ENCODE measurements at regions not wholly inside any gene's neighbourhood (a gene's known extent, or its start where the extent isn't known, plus 50 kb on each side); places are given as distances from the start of the nearest gene placed in this dataset.

GRCh38 chr20:50401587-50402418 lies 108.4 kb upstream of the PTPN1 start:
- no peaks in the 10 kb centered on the region for H3K36me3 ChIP-seq (ENCODE audit: control insufficient read depth in 4 of 4, insufficient read depth in 4 of 4, low read length in 3 of 4)
- CTCF ChIA-PET, result interaction anchor here (1.3 to 1.4 kb wide), 2 partner anchors 11 to 52 kb away, joined by 3 read pairs; no protein-coding TSS in a partner anchor
- H3K27me3 ChIP-seq (replicated peaks in 2 of 5; ENCODE audit: control insufficient read depth in 4 of 5, insufficient read depth in 5 of 5, low read length in 4 of 5), result peaks cover 0 to 2% (median 0%) of the 10 kb centered on the region in 5 experiments
- H3K27ac ChIP-seq (ENCODE audit: insufficient read depth in 1 of 2, low read depth in 1 of 2, low read length in 2 of 2, poor library complexity in 1 of 2, severe bottlenecking in 2 of 2), result no peak overlapping the region
- no peak overlapping the region for H3K4me3 ChIP-seq (ENCODE audit: control insufficient read depth in 1 of 7, extremely low read depth in 1 of 7, insufficient read depth in 4 of 7, low read depth in 2 of 7, low read length in 6 of 7)
- POLR2A ChIA-PET, result no interaction called here
- WGBS (ENCODE audit: insufficient coverage), result 91% methylated on average over 6 of the region's 9 CpGs
- DNase-seq, result no peak
- H3K9me3 ChIP-seq (ENCODE audit: control extremely low read depth in 1 of 5, control insufficient read depth in 4 of 5, insufficient read depth in 2 of 5, low read depth in 1 of 5, low read length in 4 of 5), result no peaks in the 10 kb centered on the region
- peaks cover 0 to 9% (median 4%) of the 10 kb centered on the region in 4 experiments for H3K4me1 ChIP-seq (ENCODE audit: control extremely low read depth in 1 of 4, control insufficient read depth in 4 of 4, insufficient read depth in 4 of 4, low read length in 3 of 4)

GRCh38 chr20:50403565-50404418 lies 106.4 kb upstream of the PTPN1 start:
- WGBS (ENCODE audit: insufficient coverage), result 75% methylated on average over 11 of the region's 13 CpGs
- Histone ChIP-seq H3K27me3 (replicated peaks in 2 of 5; ENCODE audit: control insufficient read depth in 4 of 5, insufficient read depth in 5 of 5, low read length in 4 of 5) (peaks cover 0 to 2% (median 0%) of the 10 kb centered on the region in 5 experiments), H3K4me1 (ENCODE audit: control extremely low read depth in 1 of 4, control insufficient read depth in 4 of 4, insufficient read depth in 4 of 4, low read length in 3 of 4) (peaks cover 0 to 9% (median 4%) of the 10 kb centered on the region in 4 experiments), H3K4me3 (ENCODE audit: control insufficient read depth in 1 of 7, extremely low read depth in 1 of 7, insufficient read depth in 4 of 7, low read depth in 2 of 7, low read length in 6 of 7) (no peak overlapping the region), H3K27ac (ENCODE audit: insufficient read depth in 1 of 2, low read depth in 1 of 2, low read length in 2 of 2, poor library complexity in 1 of 2, severe bottlenecking in 2 of 2) (no peak overlapping the region), H3K36me3 (ENCODE audit: control insufficient read depth in 4 of 4, insufficient read depth in 4 of 4, low read length in 3 of 4) (no peaks in the 10 kb centered on the region), H3K9me3 (ENCODE audit: control extremely low read depth in 1 of 5, control insufficient read depth in 4 of 5, insufficient read depth in 2 of 5, low read depth in 1 of 5, low read length in 4 of 5) (no peaks in the 10 kb centered on the region)
- POLR2A ChIA-PET, result no interaction called here
- DNase-seq, result no peak
- CTCF ChIA-PET, result interaction anchor here (0.5 to 1.1 kb wide), 3 partner anchors 26 to 31 kb away, joined by 3 read pairs; no protein-coding TSS in a partner anchor

GRCh38 chr20:50404419-50405234 lies 105.6 kb upstream of the PTPN1 start:
- DNase-seq, result no peak
- Histone ChIP-seq H3K36me3 (ENCODE audit: control insufficient read depth in 4 of 4, insufficient read depth in 4 of 4, low read length in 3 of 4) (no peaks in the 10 kb centered on the region), H3K27ac (ENCODE audit: insufficient read depth in 1 of 2, low read depth in 1 of 2, low read length in 2 of 2, poor library complexity in 1 of 2, severe bottlenecking in 2 of 2) (no peak overlapping the region), H3K4me3 (ENCODE audit: control insufficient read depth in 1 of 7, extremely low read depth in 1 of 7, insufficient read depth in 4 of 7, low read depth in 2 of 7, low read length in 6 of 7) (no peak overlapping the region), H3K4me1 (ENCODE audit: control extremely low read depth in 1 of 4, control insufficient read depth in 4 of 4, insufficient read depth in 4 of 4, low read length in 3 of 4) (peaks cover 0 to 9% (median 4%) of the 10 kb centered on the region in 4 experiments), H3K9me3 (ENCODE audit: control extremely low read depth in 1 of 5, control insufficient read depth in 4 of 5, insufficient read depth in 2 of 5, low read depth in 1 of 5, low read length in 4 of 5) (no peaks in the 10 kb centered on the region), H3K27me3 (replicated peaks in 2 of 5; ENCODE audit: control insufficient read depth in 4 of 5, insufficient read depth in 5 of 5, low read length in 4 of 5) (peaks cover 0 to 2% (median 0%) of the 10 kb centered on the region in 5 experiments)
- ChIA-PET POLR2A (no interaction called here), CTCF (interaction anchor here (1.1 kb wide), 1 partner anchor 30 kb away, joined by 3 read pairs; no protein-coding TSS in a partner anchor)
- WGBS (ENCODE audit: insufficient coverage), result 98% methylated on average over 7 of the region's 9 CpGs

GRCh38 chr20:50405235-50405914 lies 104.8 kb upstream of the PTPN1 start:
- Histone ChIP-seq H3K27me3 (replicated peaks in 2 of 5; ENCODE audit: control insufficient read depth in 4 of 5, insufficient read depth in 5 of 5, low read length in 4 of 5) (peaks cover 0 to 2% (median 0%) of the 10 kb centered on the region in 5 experiments), H3K36me3 (ENCODE audit: control insufficient read depth in 4 of 4, insufficient read depth in 4 of 4, low read length in 3 of 4) (no peaks in the 10 kb centered on the region), H3K4me3 (ENCODE audit: control insufficient read depth in 1 of 7, extremely low read depth in 1 of 7, insufficient read depth in 4 of 7, low read depth in 2 of 7, low read length in 6 of 7) (no peak overlapping the region), H3K9me3 (ENCODE audit: control extremely low read depth in 1 of 5, control insufficient read depth in 4 of 5, insufficient read depth in 2 of 5, low read depth in 1 of 5, low read length in 4 of 5) (peaks cover 0 to 2% (median 0%) of the 10 kb centered on the region in 5 experiments), H3K4me1 (ENCODE audit: control extremely low read depth in 1 of 4, control insufficient read depth in 4 of 4, insufficient read depth in 4 of 4, low read length in 3 of 4) (peaks cover 0 to 4% (median 3%) of the 10 kb centered on the region in 4 experiments), H3K27ac (ENCODE audit: insufficient read depth in 1 of 2, low read depth in 1 of 2, low read length in 2 of 2, poor library complexity in 1 of 2, severe bottlenecking in 2 of 2) (no peak overlapping the region)
- WGBS (ENCODE audit: insufficient coverage), result 80% methylated on average over 1 of the region's 10 CpGs
- ChIA-PET CTCF (no interaction called here), POLR2A (no interaction called here)
- no peak for DNase-seq

DNA sequence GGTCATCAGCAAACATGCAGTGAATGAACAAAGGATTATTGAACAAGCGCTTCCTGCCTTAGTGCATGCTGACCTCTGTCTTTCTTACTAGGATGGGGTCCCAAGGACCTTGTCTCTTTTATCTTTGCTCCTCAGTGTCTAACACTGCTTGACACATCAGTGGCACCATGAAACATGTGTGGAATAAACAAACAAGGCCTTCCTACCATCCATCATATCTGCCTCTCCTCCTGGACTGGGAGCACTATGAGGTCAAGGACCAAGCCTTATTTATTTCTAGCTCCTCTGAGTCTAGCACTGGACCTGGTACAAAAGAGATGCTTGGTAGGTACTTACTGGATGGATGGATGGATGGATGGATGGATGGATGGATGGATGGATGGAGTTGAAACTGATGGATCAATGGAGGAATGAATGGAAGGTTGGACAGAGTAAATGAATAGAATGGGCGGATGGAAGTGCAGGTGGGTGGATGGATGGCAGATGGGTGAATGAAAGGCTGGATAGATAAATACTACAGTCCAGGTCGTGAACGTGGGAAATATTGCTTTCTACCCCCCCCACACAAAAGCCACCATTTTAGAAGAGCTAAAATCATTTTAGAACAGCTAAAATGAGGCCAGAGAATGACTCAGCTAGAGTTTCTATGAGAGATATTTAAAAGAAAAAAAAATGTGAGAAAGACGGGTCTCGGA lies 104.1 kb upstream of the PTPN1 start:
- POLR2A ChIA-PET, result no interaction called here
- H3K27ac ChIP-seq (ENCODE audit: insufficient read depth in 1 of 2, low read depth in 1 of 2, low read length in 2 of 2, poor library complexity in 1 of 2, severe bottlenecking in 2 of 2), result no peak overlapping the region
- H3K36me3 ChIP-seq (ENCODE audit: control insufficient read depth in 4 of 4, insufficient read depth in 4 of 4, low read length in 3 of 4), result no peaks in the 10 kb centered on the region
- H3K27me3 ChIP-seq (replicated peaks in 2 of 5; ENCODE audit: control insufficient read depth in 4 of 5, insufficient read depth in 5 of 5, low read length in 4 of 5), result peaks cover 0 to 2% (median 0%) of the 10 kb centered on the region in 5 experiments
- WGBS (ENCODE audit: insufficient coverage), result 91% methylated on average over 3 of the region's 6 CpGs
- no peak for DNase-seq
- no peak overlapping the region for H3K4me3 ChIP-seq (ENCODE audit: control insufficient read depth in 1 of 7, extremely low read depth in 1 of 7, insufficient read depth in 4 of 7, low read depth in 2 of 7, low read length in 6 of 7)
- peaks cover 0 to 4% (median 3%) of the 10 kb centered on the region in 4 experiments for H3K4me1 ChIP-seq (ENCODE audit: control extremely low read depth in 1 of 4, control insufficient read depth in 4 of 4, insufficient read depth in 4 of 4, low read length in 3 of 4)
- peaks cover 0 to 2% (median 0%) of the 10 kb centered on the region in 5 experiments for H3K9me3 ChIP-seq (ENCODE audit: control extremely low read depth in 1 of 5, control insufficient read depth in 4 of 5, insufficient read depth in 2 of 5, low read depth in 1 of 5, low read length in 4 of 5)
- CTCF ChIA-PET, result interaction anchor here (1.4 kb wide), 1 partner anchor 9 kb away, joined by 3 read pairs; no protein-coding TSS in a partner anchor

Data from common myeloid progenitor, CD34-positive (primary cell).